ENCODE measurements at regions not wholly inside any gene's neighbourhood (a gene's known extent, or its start where the extent isn't known, plus 50 kb on each side); places are given as distances from the start of the nearest gene placed in this dataset.

- intact Hi-C loops (cut with micrococcal nuclease), result no loop called here
- no peaks in the 10 kb centered on the region for H3K4me1 ChIP-seq
- H3K4me3 ChIP-seq, result no peak overlapping the region
- H3K36me3 ChIP-seq, result no peaks in the 10 kb centered on the region
- no peak overlapping the region for H3K27ac ChIP-seq (replicated peaks)
- DNase-seq, result no peak
- H3K27me3 ChIP-seq (ENCODE audit: low read depth), result peaks cover 97% of the 10 kb centered on the region
- no peaks in the 10 kb centered on the region for H3K9me3 ChIP-seq (replicated peaks)
- TF ChIP-seq CTCF (IDR thresholded peaks at IDR 0.05; ENCODE audit: borderline replicate concordance), result no peak
These were observed 95.5 kb downstream of the FAM204A start for GRCh38 chr10:118246332-118247295.

- no peak for DNase-seq
- H3K9me3 ChIP-seq (replicated peaks), result no peaks in the 10 kb centered on the region
- no peaks in the 10 kb centered on the region for H3K4me1 ChIP-seq
- H3K4me3 ChIP-seq, result no peak overlapping the region
- intact Hi-C loops (cut with micrococcal nuclease), result no loop called here
- H3K27ac ChIP-seq (replicated peaks), result no peak overlapping the region
- H3K36me3 ChIP-seq, result no peaks in the 10 kb centered on the region
- no peak for TF ChIP-seq CTCF (IDR thresholded peaks at IDR 0.05; ENCODE audit: borderline replicate concordance)
- H3K27me3 ChIP-seq (ENCODE audit: low read depth), result peaks cover 96% of the 10 kb centered on the region
These were observed 98.2 kb downstream of the FAM204A start for GRCh38 chr10:118243907-118244306.

DNA sequence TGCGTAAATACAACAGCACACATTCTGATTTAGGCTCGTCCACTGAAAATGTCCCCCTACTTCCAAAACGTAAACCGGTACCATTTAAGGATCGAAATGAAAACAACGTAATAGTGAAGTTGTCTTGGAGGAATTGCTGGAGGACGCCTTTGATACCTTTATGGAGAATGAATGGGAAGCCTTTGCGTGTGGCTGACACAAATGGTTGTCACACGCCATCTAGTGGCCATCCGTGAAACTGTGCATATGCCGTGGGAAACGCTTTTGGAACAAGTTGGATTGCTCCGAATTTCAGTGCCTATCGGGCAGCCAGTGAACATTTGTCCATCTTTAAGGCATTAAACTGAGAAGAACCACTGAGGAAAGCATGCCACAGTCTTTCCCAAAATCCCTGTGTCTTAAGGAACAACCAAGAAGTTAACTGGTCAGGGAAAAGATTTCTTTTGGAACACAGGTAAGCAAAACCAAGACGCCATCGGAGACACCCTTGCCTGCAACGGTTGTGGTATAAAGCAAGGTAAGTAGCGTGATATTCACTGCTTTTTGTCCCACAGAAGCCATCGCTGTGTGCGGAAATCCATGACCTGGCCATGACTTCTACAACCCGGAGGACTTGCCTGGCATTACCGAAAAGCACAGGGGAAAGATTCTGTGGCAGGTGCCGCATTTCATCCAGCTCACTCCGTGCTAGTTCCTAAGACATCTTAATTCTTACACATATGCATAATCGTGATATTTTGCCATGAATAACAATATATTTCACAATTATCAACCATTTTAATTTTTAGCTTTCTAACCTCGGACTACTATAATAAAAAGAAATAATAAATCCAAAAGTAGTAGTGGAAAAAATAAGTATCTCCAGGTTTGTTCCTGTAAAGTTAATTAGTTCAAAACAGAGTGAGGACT lies 100.6 kb downstream of the FAM204A start:
- intact Hi-C loops (cut with micrococcal nuclease), result no loop called here
- peak; percentile 73 for DNase-seq
- Histone ChIP-seq H3K9me3 (replicated peaks) (no peaks in the 10 kb centered on the region), H3K27me3 (ENCODE audit: low read depth) (peaks cover 97% of the 10 kb centered on the region), H3K27ac (replicated peaks) (no peak overlapping the region), H3K4me1 (no peaks in the 10 kb centered on the region), H3K36me3 (no peaks in the 10 kb centered on the region), H3K4me3 (no peak overlapping the region)
- peak; percentile 95 for TF ChIP-seq CTCF (IDR thresholded peaks at IDR 0.05; ENCODE audit: borderline replicate concordance)

DNA sequence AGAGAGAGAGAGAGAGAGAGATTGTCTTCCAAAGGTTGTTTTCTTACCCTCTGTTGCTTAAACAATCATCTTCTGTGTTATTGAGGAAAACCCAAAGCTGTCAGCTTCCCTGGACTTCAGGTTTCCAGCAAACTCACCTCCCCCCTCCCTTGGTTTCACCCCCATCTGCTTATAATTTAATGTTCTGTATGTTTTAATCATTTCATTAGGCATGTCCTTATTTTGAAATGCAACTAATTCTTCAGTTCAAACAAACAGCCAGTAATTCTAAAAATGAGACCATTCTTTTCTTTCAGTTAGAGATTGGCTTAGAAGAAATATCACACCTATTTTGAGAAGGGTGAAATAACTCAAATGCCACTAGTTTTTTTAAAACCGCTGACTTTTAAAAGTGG lies 102.9 kb downstream of the FAM204A start:
- peaks cover 97% of the 10 kb centered on the region for H3K27me3 ChIP-seq (ENCODE audit: low read depth)
- H3K36me3 ChIP-seq, result no peaks in the 10 kb centered on the region
- intact Hi-C loops (cut with micrococcal nuclease), result loop anchor here (5.0 kb wide), 2 partner anchors 742 to 1022 kb away; no protein-coding TSS in a partner anchor
- H3K4me1 ChIP-seq, result no peaks in the 10 kb centered on the region
- no peak for TF ChIP-seq CTCF (IDR thresholded peaks at IDR 0.05; ENCODE audit: borderline replicate concordance)
- H3K27ac ChIP-seq (replicated peaks), result no peak overlapping the region
- no peak overlapping the region for H3K4me3 ChIP-seq
- DNase-seq, result no peak
- no peaks in the 10 kb centered on the region for H3K9me3 ChIP-seq (replicated peaks)

DNA sequence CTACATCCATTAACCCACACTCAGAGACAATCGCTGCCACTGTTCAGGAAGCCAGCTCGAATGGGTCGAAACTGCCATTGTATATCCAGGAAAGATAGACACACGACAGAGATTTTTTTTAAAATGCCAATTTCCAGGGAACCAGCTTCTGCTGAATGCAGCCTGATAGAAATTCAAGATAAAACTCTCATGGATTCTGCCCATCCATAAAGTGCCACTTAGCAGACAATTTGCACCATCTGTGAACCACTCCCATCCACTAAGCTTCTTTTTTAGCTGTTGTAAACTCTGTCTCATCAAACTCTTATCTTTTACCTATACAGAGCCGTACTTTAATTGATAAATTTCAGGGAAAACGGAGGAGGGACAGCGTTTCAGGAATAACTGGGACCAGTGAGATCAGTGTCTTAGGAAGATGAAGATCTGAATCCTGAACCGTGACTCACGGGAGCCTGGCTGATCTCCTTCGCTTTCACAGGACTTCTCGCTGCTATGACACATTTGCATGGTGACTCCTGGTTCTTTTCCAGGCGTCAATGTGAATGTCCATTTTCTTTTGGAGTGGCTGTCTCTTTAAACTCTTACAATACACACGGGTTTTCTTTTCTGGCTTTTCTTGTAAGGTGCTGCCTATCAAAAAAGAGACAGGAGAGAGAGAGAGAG lies 103.4 kb downstream of the FAM204A start:
- TF ChIP-seq CTCF (IDR thresholded peaks at IDR 0.05; ENCODE audit: borderline replicate concordance), result no peak
- Histone ChIP-seq H3K4me3 (no peak overlapping the region), H3K27me3 (ENCODE audit: low read depth) (peaks cover 97% of the 10 kb centered on the region), H3K36me3 (no peaks in the 10 kb centered on the region), H3K9me3 (replicated peaks) (no peaks in the 10 kb centered on the region), H3K27ac (replicated peaks) (no peak overlapping the region), H3K4me1 (no peaks in the 10 kb centered on the region)
- intact Hi-C loops (cut with micrococcal nuclease), result loop anchor here (5.0 kb wide), 2 partner anchors 741 to 1021 kb away; no protein-coding TSS in a partner anchor
- DNase-seq, result no peak

Measured in left ventricle myocardium inferior (tissue), 1 donor.